HCT116 (cell line): ENCODE measurements at regions not wholly inside any gene's neighbourhood (a gene's known extent, or its start where the extent isn't known, plus 50 kb on each side); places are given as distances from the start of the nearest gene placed in this dataset.

Source experiments
- ATAC-seq: fragments of 200-7000 bp; cut with Tn5 transposase; 2 replicates; pipeline ENCODE4 v1.9.1; 2020; ENCODE audit warnings: mild to moderate bottlenecking, moderate library complexity
- BruUV-seq: library from RNA; stranded (reverse); fragments of 400-500 nt; replicated peaks from 2 replicates; lab custom pipeline; 2021; lab: Mats Ljungman, UMichigan
- CTCF ChIA-PET: fragments of 300-600 bp; sonication (Branson Sonifier 250); formaldehyde crosslinking; loops from one replicate; lab custom pipeline; 2021; ENCODE audit warnings: antibody characterized with exemption; lab: Charles Lee
- POLR2A ChIA-PET: fragments of 300-600, 350-600 bp; sonication (Branson Sonifier 250); formaldehyde crosslinking; loops from one replicate; lab custom pipeline; 2021; ENCODE audit warnings: antibody characterized with exemption; lab: Charles Lee
- RAD21 ChIA-PET, 2 experiments: fragments of 300-600 bp; sonication (Branson Sonifier 250); formaldehyde crosslinking; loops; one replicate each; lab custom pipeline; 2023; ENCODE audit warnings: low total read pairs in 2 of 2; ENCODE audit not compliant: uncharacterized antibody in 2 of 2, unreplicated experiment in 2 of 2, low non-redundant PET in 1 of 2; lab: Charles Lee
- DNase-seq: peaks from one replicate; pipeline ENCODE4 v3.0.0-alpha.2; 2010; ENCODE audit warnings: low read depth, low spot score
- H2AFZ ChIP-seq: fragments of 200-600 bp; shearing (Covaris generic), sonication (generic); 2 replicates; pipeline ENCODE4 v1.6.1; 2017; ENCODE audit warnings: low read depth, mixed run types, mixed read lengths, antibody characterized with exemption, low read length; ENCODE audit not compliant: poor library complexity, severe bottlenecking
- H3K27ac ChIP-seq: 2 replicates; pipeline ENCODE4 v1.5.1; 2012; ENCODE audit warnings: low read depth, low read length
- H3K27me3 ChIP-seq: fragments of 200-600 bp; sonication (generic); 2 replicates; pipeline ENCODE4 v1.6.1; 2016; ENCODE audit warnings: mixed run types, low read length, mixed read lengths; ENCODE audit not compliant: insufficient read depth
- H3K36me3 ChIP-seq, 2 experiments: fragments of 200-500 bp in 1 of 2; fragments of 200-600 bp in 1 of 2; sonication (Bioruptor generic) in 1 of 2; sonication (generic) in 1 of 2; 2 replicates each; pipeline versions ENCODE4 v1.5.1 to v1.6.1; 2014 to 2016; ENCODE audit warnings: low read length in 2 of 2, inconsistent platforms in 1 of 2, mixed read lengths in 1 of 2, mixed run types in 1 of 2; ENCODE audit not compliant: insufficient read depth in 2 of 2, control insufficient read depth in 1 of 2
- H3K4me1 ChIP-seq, 2 experiments: fragments of 200-600 bp in 1 of 2; sonication (generic) in 1 of 2; 2 replicates each; pipeline versions ENCODE4 v1.5.1 to v1.6.1; 2012 to 2017; ENCODE audit warnings: low read length in 2 of 2, inconsistent platforms in 1 of 2, mild to moderate bottlenecking in 1 of 2, mixed read lengths in 1 of 2, mixed run types in 1 of 2, moderate library complexity in 1 of 2; ENCODE audit not compliant: insufficient read depth in 2 of 2, control insufficient read depth in 1 of 2
- H3K4me2 ChIP-seq: fragments of 200-600 bp; sonication (generic); 2 replicates; pipeline ENCODE4 v1.6.1; 2017; ENCODE audit warnings: mixed run types, low read length, mixed read lengths
- H3K4me3 ChIP-seq, 2 experiments: fragments of 200-600 bp in 1 of 2; sonication (generic) in 1 of 2; replicated peaks in 1 of 2; 2 replicates each; pipeline ENCODE4 v1.5.1; 2011 to 2016; ENCODE audit warnings: low read length in 2 of 2, control low read depth in 1 of 2, low read depth in 1 of 2, mild to moderate bottlenecking in 1 of 2, mixed read lengths in 1 of 2, mixed run types in 1 of 2
- H3K79me2 ChIP-seq: fragments of 200-600 bp; sonication (generic); 2 replicates; pipeline ENCODE4 v1.6.1; 2017; ENCODE audit warnings: mild to moderate bottlenecking, mixed run types, low read length, moderate library complexity, mixed read lengths; ENCODE audit not compliant: insufficient read depth
- H3K9ac ChIP-seq: fragments of 200-600 bp; sonication (generic); 2 replicates; pipeline ENCODE4 v1.6.1; 2016; ENCODE audit warnings: low read length, mixed read lengths
- H3K9me2 ChIP-seq: fragments of 200-600 bp; sonication (generic), shearing (Covaris generic); 2 replicates; pipeline ENCODE4 v1.6.1; 2017; ENCODE audit warnings: mixed run types, mild to moderate bottlenecking, moderate library complexity; ENCODE audit not compliant: insufficient read depth
- H3K9me3 ChIP-seq, 2 experiments: fragments of 200-500 bp in 1 of 2; fragments of 200-600 bp in 1 of 2; sonication (Bioruptor generic) in 1 of 2; sonication (generic) in 1 of 2; 2 replicates each; pipeline ENCODE4 v1.6.1; 2014 to 2017; ENCODE audit warnings: low read length in 2 of 2, mixed read lengths in 2 of 2, inconsistent platforms in 1 of 2, low read depth in 1 of 2, mild to moderate bottlenecking in 1 of 2, mixed run types in 1 of 2, moderate library complexity in 1 of 2; ENCODE audit not compliant: control insufficient read depth in 1 of 2, insufficient read depth in 1 of 2
- H4K20me1 ChIP-seq: fragments of 200-600 bp; sonication (generic), shearing (Covaris generic); 2 replicates; pipeline ENCODE4 v1.6.1; 2017; ENCODE audit warnings: mixed run types, mild to moderate bottlenecking, moderate library complexity; ENCODE audit not compliant: insufficient read depth
- CBX3 ChIP-seq: IDR thresholded peaks from 2 replicates; pipeline ENCODE4 v1.6.1; 2012; ENCODE audit warnings: low read depth
- CEBPB ChIP-seq: IDR thresholded peaks from 2 replicates; pipeline ENCODE4 v1.6.1; 2012; ENCODE audit warnings: low read depth
- EGR1 ChIP-seq: IDR thresholded peaks from 2 replicates; pipeline ENCODE4 v1.6.1; 2012; ENCODE audit warnings: low read depth
- ELF1 ChIP-seq: IDR thresholded peaks from 2 replicates; pipeline ENCODE4 v1.6.1; 2012; ENCODE audit warnings: low read depth, borderline replicate concordance
- EZH2 ChIP-seq: fragments of 200-600 bp; sonication (generic); IDR thresholded peaks from 2 replicates; pipeline ENCODE4 v1.6.1; 2017; ENCODE audit warnings: antibody characterized with exemption, mixed run types
- EZH2phosphoT487 ChIP-seq: fragments of 200-600 bp; IDR thresholded peaks from 2 replicates; pipeline ENCODE4 v1.6.1; 2018; ENCODE audit warnings: antibody characterized with exemption, borderline replicate concordance
- FOSL1 ChIP-seq: IDR thresholded peaks from 2 replicates; pipeline ENCODE4 v1.6.1; 2012; ENCODE audit warnings: low read depth
- JUND ChIP-seq: IDR thresholded peaks from 2 replicates; pipeline ENCODE4 v1.6.1; 2012
- POLR2A ChIP-seq: IDR thresholded peaks from 2 replicates; pipeline ENCODE4 v1.7.0; 2011; ENCODE audit warnings: borderline replicate concordance; ENCODE audit not compliant: insufficient read depth, insufficient read length; ENCODE audit errors: extremely low read depth
- POLR2AphosphoS5 ChIP-seq: IDR thresholded peaks from 2 replicates; pipeline ENCODE4 v1.6.1; 2011; ENCODE audit warnings: mild to moderate bottlenecking, low read depth, low read length, moderate library complexity
- RAD21 ChIP-seq: IDR thresholded peaks from 2 replicates; pipeline ENCODE4 v1.6.1; 2012; ENCODE audit warnings: low read depth, mild to moderate bottlenecking
- SIN3A ChIP-seq: IDR thresholded peaks from 2 replicates; pipeline ENCODE4 v1.6.1; 2012; ENCODE audit warnings: low read depth
- TCF7L2 ChIP-seq: IDR thresholded peaks from 2 replicates; pipeline ENCODE4 v1.7.0; 2011; ENCODE audit warnings: borderline replicate concordance, inconsistent platforms; ENCODE audit not compliant: insufficient read depth, insufficient read length; ENCODE audit errors: extremely low read depth
- YY1 ChIP-seq: IDR thresholded peaks from 2 replicates; pipeline ENCODE4 v1.6.1; 2011; ENCODE audit warnings: low read length, low read depth, moderate library complexity, mild to moderate bottlenecking; ENCODE audit not compliant: insufficient replicate concordance; ENCODE audit errors: extremely low read depth
- ZFX ChIP-seq: fragments of 450-650 bp; IDR thresholded peaks from 2 replicates; pipeline ENCODE4 v1.6.1; 2017
- ZNF274 ChIP-seq: fragments of 200-500 bp; sonication (Bioruptor generic); IDR thresholded peaks from 2 replicates; pipeline ENCODE4 v1.6.1; 2014; ENCODE audit warnings: mild to moderate bottlenecking, low read depth, low read length, inconsistent platforms
- intact Hi-C: fragments of 100-400 bp; cut with micrococcal nuclease; formaldehyde crosslinking; loops from 2 replicates; pipeline ENCODE4 v1.10.0; 2022
- TF ChIP-seq, protein P1 (sequence below): IDR thresholded peaks from 2 replicates; pipeline ENCODE4 v1.6.1; 2011; ENCODE audit warnings: mild to moderate bottlenecking, low read length, moderate library complexity; ENCODE audit not compliant: insufficient replicate concordance; ENCODE audit errors: extremely low read depth
- TF ChIP-seq, protein P2 (sequence below): IDR thresholded peaks from 2 replicates; pipeline ENCODE4 v1.6.1; 2012
- TF ChIP-seq, protein P3 (sequence below): IDR thresholded peaks from 2 replicates; pipeline ENCODE4 v1.6.1; 2012

DNA sequence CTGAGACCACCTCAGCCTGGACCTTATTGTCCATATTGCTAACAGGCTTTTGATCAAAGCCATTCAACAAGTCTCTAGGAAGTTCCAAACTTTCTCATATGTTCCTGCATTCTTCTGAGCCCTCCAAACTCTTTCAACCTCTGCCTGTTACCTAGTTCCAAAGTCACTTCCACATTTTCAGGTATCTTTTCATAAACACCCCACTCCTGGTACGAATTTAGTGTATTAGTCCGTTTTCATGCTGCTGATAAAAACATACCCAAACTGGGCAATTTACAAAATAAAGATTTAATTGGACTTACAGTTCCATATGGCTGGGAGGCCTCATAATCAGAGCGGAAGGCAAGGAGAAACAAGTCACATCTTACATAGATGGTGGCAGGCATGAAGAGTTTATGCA lies 836.8 kb downstream of the SORCS1 start:
- no peak for DNase-seq

DNA sequence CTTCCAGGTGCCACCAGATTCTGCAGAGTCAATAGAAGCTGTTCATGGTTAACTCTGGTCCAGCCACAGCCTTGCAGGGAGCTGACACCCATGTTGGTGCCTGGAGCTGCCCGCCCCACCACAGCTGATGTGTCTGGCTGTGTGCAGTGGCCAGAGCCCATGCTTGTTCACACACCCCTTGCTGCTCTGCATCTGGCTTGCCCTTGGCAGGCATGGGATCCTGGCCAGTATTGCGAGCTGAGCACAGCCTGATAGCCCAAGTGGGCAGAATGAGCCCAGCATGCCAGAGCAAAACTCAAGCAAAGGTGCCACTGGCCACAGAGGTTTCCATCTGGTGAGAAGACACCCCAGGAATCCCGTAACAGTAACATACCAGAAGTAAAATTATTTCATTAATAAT lies 843.6 kb downstream of the SORCS1 start:
- Histone ChIP-seq H3K36me3 (no peaks in the 10 kb centered on the region), H3K79me2 (no peaks in the 10 kb centered on the region), H3K4me3 (no peak overlapping the region), H2AFZ (no peak overlapping the region), H3K9me3 (peaks cover 35 to 39% of the 10 kb centered on the region in 2 experiments; a peak in 2 of 4 replicates), H3K9ac (no peak overlapping the region), H3K4me1 (no peaks in the 10 kb centered on the region), H4K20me1 (no peaks in the 10 kb centered on the region), H3K27ac (no peak overlapping the region), H3K9me2 (no peaks in the 10 kb centered on the region), H3K4me2 (no peak overlapping the region), H3K27me3 (no peaks in the 10 kb centered on the region)
- ATAC-seq (no peak), DNase-seq (no peak)
- ChIA-PET POLR2A (no interaction called here), CTCF (no interaction called here), RAD21 (no interaction called here)
- no TSS peak for BruUV-seq
- intact Hi-C loops = no loop called here
- TF ChIP-seq, protein P1, sequence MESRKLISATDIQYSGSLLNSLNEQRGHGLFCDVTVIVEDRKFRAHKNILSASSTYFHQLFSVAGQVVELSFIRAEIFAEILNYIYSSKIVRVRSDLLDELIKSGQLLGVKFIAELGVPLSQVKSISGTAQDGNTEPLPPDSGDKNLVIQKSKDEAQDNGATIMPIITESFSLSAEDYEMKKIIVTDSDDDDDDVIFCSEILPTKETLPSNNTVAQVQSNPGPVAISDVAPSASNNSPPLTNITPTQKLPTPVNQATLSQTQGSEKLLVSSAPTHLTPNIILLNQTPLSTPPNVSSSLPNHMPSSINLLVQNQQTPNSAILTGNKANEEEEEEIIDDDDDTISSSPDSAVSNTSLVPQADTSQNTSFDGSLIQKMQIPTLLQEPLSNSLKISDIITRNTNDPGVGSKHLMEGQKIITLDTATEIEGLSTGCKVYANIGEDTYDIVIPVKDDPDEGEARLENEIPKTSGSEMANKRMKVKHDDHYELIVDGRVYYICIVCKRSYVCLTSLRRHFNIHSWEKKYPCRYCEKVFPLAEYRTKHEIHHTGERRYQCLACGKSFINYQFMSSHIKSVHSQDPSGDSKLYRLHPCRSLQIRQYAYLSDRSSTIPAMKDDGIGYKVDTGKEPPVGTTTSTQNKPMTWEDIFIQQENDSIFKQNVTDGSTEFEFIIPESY = no peak
- TF ChIP-seq CEBPB = no peak
- no peak for TF ChIP-seq EZH2phosphoT487
- no peak for TF ChIP-seq RAD21
- TF ChIP-seq EZH2 = no peak
- TF ChIP-seq CBX3 = no peak

More for the DNA sequence above, 836.8 kb downstream of the SORCS1 start:
- Histone ChIP-seq H3K79me2 (no peaks in the 10 kb centered on the region), H4K20me1 (no peaks in the 10 kb centered on the region), H2AFZ (no peak overlapping the region), H3K9ac (no peak overlapping the region), H3K27ac (no peak overlapping the region), H3K27me3 (no peaks in the 10 kb centered on the region), H3K4me3 (no peak overlapping the region), H3K9me3 (peaks cover 42 to 55% of the 10 kb centered on the region in 2 experiments; a peak in 3 of 4 replicates), H3K4me2 (no peak overlapping the region), H3K36me3 (no peaks in the 10 kb centered on the region), H3K9me2 (no peaks in the 10 kb centered on the region), H3K4me1 (no peaks in the 10 kb centered on the region)
- BruUV-seq = no TSS peak
- ChIA-PET CTCF (no interaction called here), RAD21 (no interaction called here), POLR2A (no interaction called here)
- intact Hi-C loops = no loop called here
- no peak for TF ChIP-seq RAD21
- TF ChIP-seq FOSL1 = no peak
- TF ChIP-seq ZNF274 = no peak
- TF ChIP-seq POLR2A = no peak
- TF ChIP-seq, protein P2, sequence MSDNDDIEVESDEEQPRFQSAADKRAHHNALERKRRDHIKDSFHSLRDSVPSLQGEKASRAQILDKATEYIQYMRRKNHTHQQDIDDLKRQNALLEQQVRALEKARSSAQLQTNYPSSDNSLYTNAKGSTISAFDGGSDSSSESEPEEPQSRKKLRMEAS = no peak
- TF ChIP-seq POLR2AphosphoS5 = no peak
- no peak for TF ChIP-seq EGR1
- no peak for TF ChIP-seq ELF1
- TF ChIP-seq EZH2 = no peak
- TF ChIP-seq, protein P3, sequence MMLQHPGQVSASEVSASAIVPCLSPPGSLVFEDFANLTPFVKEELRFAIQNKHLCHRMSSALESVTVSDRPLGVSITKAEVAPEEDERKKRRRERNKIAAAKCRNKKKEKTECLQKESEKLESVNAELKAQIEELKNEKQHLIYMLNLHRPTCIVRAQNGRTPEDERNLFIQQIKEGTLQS = no peak
- TF ChIP-seq JUND = no peak
- TF ChIP-seq SIN3A = no peak
- TF ChIP-seq TCF7L2 = no peak
- no peak for TF ChIP-seq CEBPB
- TF ChIP-seq YY1 = no peak
- no peak for TF ChIP-seq ZFX
- no peak for TF ChIP-seq CBX3
- ATAC-seq = no peak
